SU-DHL-6 (cell line): ENCODE measurements at regions not wholly inside any gene's neighbourhood (a gene's known extent, or its start where the extent isn't known, plus 50 kb on each side); places are given as distances from the start of the nearest gene placed in this dataset.

Experiments used
- CTCF ChIP-seq: fragments of 200-600 bp; sonication (generic); IDR thresholded peaks from one replicate; pipeline ENCODE4 v1.5.1; 2017; ENCODE audit warnings: antibody characterized with exemption, mild to moderate bottlenecking, low read length, moderate library complexity; ENCODE audit not compliant: insufficient read depth, poor library complexity, severe bottlenecking
- EZH2phosphoT487 ChIP-seq: fragments of 200-600 bp; sonication (generic), shearing (Covaris generic); conservative IDR thresholded peaks from 2 replicates; pipeline ENCODE4 v1.6.1; 2018; ENCODE audit warnings: mild to moderate bottlenecking, antibody characterized with exemption, low read length, moderate library complexity, mixed read lengths

- TF ChIP-seq CTCF (no peak), EZH2phosphoT487 (no peak)
These were observed 533.8 kb downstream of the OLFM4 start for GRCh38 chr13:53562419-53562818.
